Transverse colon (tissue), 4 donors: ENCODE measurements at regions not wholly inside any gene's neighbourhood (a gene's known extent, or its start where the extent isn't known, plus 50 kb on each side); places are given as distances from the start of the nearest gene placed in this dataset.

Experiments
- DNase-seq: peaks from one replicate; pipeline ENCODE4 v3.0.0-alpha.2; 2019
- H3K27ac ChIP-seq, 4 donors: fragments of 200-600 bp; sonication (generic); 2 replicates each; pipeline ENCODE4 v1.5.1; 2016 to 2018; ENCODE audit warnings: inconsistent platforms in 4 of 4
- H3K27me3 ChIP-seq: fragments of 200-600 bp; sonication (generic); 2 replicates; pipeline ENCODE4 v1.5.1; 2017; ENCODE audit warnings: inconsistent platforms
- H3K36me3 ChIP-seq, 4 donors: fragments of 200-600 bp; sonication (generic); 2 replicates each; pipeline ENCODE4 v1.5.1; 2017 to 2019; ENCODE audit warnings: inconsistent platforms in 4 of 4
- H3K4me1 ChIP-seq, 4 donors: fragments of 200-600 bp; sonication (generic); 2 replicates each; pipeline ENCODE4 v1.5.1; 2017 to 2020; ENCODE audit warnings: inconsistent platforms in 4 of 4
- H3K4me3 ChIP-seq, 4 donors: fragments of 200-600 bp; sonication (generic); 1 replicate in 1 of 4; 2 replicates in 3 of 4; pipeline versions ENCODE4 v1.5.1 to v1.6.1; 2017 to 2019; ENCODE audit warnings: inconsistent platforms in 4 of 4
- H3K9me3 ChIP-seq, 2 donors: fragments of 200-600 bp; sonication (generic); 2 replicates each; pipeline ENCODE4 v1.5.1; 2017 to 2019; ENCODE audit warnings: inconsistent platforms in 2 of 2
- EP300 ChIP-seq: sonication (generic); formaldehyde crosslinking; IDR thresholded peaks from one replicate; pipeline ENCODE4 v1.6.1; 2017; ENCODE audit warnings: antibody characterized with exemption, low read depth
- POLR2A ChIP-seq: fragments of 450-650 bp; IDR thresholded peaks from one replicate; pipeline ENCODE4 v1.6.1; 2016; ENCODE audit warnings: antibody characterized with exemption, mild to moderate bottlenecking, moderate library complexity
- POLR2AphosphoS5 ChIP-seq, 3 donors: sonication (generic); formaldehyde crosslinking; IDR thresholded peaks; one replicate each; pipeline ENCODE4 v1.6.1; 2016; ENCODE audit warnings: antibody characterized with exemption in 3 of 3
- WGBS, 2 donors: methylation state at CpG; one replicate each; pipeline ENCODE4 v1.1.5; 2018; ENCODE audit warnings: low coverage in 1 of 2; 5-methylcytosine and 5-hydroxymethylcytosine counted together
- in situ Hi-C, 4 donors: fragments of 200-750 bp; cut with MboI; loops; one replicate each; pipeline versions ENCODE4 v1.15.0 to v1.15.1; 2017; ENCODE audit warnings: low sequenced_read_pairs in 3 of 4, low pct_ligation_motif_present in 1 of 4, low pct_unique_long_range_greater_than_20kb in 1 of 4
- intact Hi-C: fragments of 100-400 bp; cut with DNase I; formaldehyde crosslinking; loops from one replicate; pipeline ENCODE4 v1.15.1; 2023; ENCODE audit warnings: low total_unique reads
- TF ChIP-seq, protein P1 (sequence below), 5 experiments: fragments of 200-600 bp in 3 of 5; fragments of 450-650 bp in 2 of 5; sonication (generic) in 3 of 5; IDR thresholded peaks; 1 replicate in 2 of 5; 2 replicates in 3 of 5; pipeline ENCODE4 v1.5.1; 2016 to 2017; ENCODE audit warnings: antibody characterized with exemption in 5 of 5, inconsistent platforms in 3 of 5, mild to moderate bottlenecking in 2 of 5, moderate library complexity in 1 of 5

DNA sequence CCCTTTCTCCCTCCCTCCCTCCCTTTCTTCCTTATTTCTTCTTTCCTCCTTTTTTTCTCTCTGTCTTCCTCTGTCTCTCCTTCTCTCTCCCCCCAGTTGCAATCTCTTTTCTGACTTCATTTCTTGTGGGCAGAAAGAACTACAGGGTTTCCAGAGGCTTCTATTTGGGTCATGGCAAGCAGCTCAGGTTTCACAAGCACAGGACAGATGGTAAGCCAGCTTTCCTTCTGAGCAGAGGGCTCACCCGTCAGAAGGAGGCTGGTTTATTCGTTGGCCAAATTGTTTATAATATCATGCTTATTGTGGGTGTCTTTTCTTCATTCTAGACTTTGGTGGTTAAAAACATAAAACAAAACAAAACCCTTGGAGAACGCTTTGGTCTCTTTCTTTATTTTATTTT lies 58.9 kb upstream of the CLMP start:
- intact Hi-C loops (no loop called here), in situ Hi-C loops (no loop called here)
- no peaks in the 10 kb centered on the region for H3K27me3 ChIP-seq
- no peaks in the 10 kb centered on the region for H3K9me3 ChIP-seq
- no peak overlapping the region for H3K27ac ChIP-seq
- H3K4me3 ChIP-seq = no peak overlapping the region
- H3K36me3 ChIP-seq = no peaks in the 10 kb centered on the region
- TF ChIP-seq EP300 = no peak
- no peak for TF ChIP-seq POLR2A
- no peak for TF ChIP-seq POLR2AphosphoS5 (IDR thresholded peaks at IDR 0.05)
- TF ChIP-seq, protein P1, sequence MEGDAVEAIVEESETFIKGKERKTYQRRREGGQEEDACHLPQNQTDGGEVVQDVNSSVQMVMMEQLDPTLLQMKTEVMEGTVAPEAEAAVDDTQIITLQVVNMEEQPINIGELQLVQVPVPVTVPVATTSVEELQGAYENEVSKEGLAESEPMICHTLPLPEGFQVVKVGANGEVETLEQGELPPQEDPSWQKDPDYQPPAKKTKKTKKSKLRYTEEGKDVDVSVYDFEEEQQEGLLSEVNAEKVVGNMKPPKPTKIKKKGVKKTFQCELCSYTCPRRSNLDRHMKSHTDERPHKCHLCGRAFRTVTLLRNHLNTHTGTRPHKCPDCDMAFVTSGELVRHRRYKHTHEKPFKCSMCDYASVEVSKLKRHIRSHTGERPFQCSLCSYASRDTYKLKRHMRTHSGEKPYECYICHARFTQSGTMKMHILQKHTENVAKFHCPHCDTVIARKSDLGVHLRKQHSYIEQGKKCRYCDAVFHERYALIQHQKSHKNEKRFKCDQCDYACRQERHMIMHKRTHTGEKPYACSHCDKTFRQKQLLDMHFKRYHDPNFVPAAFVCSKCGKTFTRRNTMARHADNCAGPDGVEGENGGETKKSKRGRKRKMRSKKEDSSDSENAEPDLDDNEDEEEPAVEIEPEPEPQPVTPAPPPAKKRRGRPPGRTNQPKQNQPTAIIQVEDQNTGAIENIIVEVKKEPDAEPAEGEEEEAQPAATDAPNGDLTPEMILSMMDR (IDR thresholded peaks at IDR 0.05) = no peak
- H3K4me1 ChIP-seq = peaks cover 0 to 7% (median 2%) of the 10 kb centered on the region in 4 donors
- no peak for DNase-seq
- 51 to 80% methylated on average over 2 to 3 of the region's 3 CpGs for WGBS, 2 donors

GRCh38 chr11:123253223-123253622 lies 58.2 kb upstream of the CLMP start:
- 80 to 89% methylated on average over 6 to 8 of the region's 8 CpGs for WGBS, 2 donors
- no peak overlapping the region for H3K4me3 ChIP-seq
- peaks cover 0 to 7% (median 2%) of the 10 kb centered on the region in 4 donors for H3K4me1 ChIP-seq
- no peaks in the 10 kb centered on the region for H3K27me3 ChIP-seq
- no peaks in the 10 kb centered on the region for H3K9me3 ChIP-seq
- no peak for DNase-seq
- in situ Hi-C loops (no loop called here), intact Hi-C loops (no loop called here)
- H3K36me3 ChIP-seq = no peaks in the 10 kb centered on the region
- no peak for TF ChIP-seq POLR2AphosphoS5 (IDR thresholded peaks at IDR 0.05)
- no peak overlapping the region for H3K27ac ChIP-seq

- in situ Hi-C loops = no loop called here
Observed at GRCh38 chr11:123251657-123252344, 56.8 kb upstream of the CLMP start.

GRCh38 chr11:123250892-123251656 lies 56.0 kb upstream of the CLMP start:
- 82 to 87% methylated on average over 6 to 11 of the region's 11 CpGs for WGBS, 2 donors
- TF ChIP-seq EP300 (no peak), POLR2AphosphoS5 (IDR thresholded peaks at IDR 0.05) (no peak), POLR2A (no peak)
- TF ChIP-seq, protein P1 (IDR thresholded peaks at IDR 0.05) = no peak
- H3K9me3 ChIP-seq = no peaks in the 10 kb centered on the region
- no peaks in the 10 kb centered on the region for H3K27me3 ChIP-seq
- intact Hi-C loops = no loop called here
- in situ Hi-C loops = no loop called here
- no peak for DNase-seq
- no peak overlapping the region for H3K4me3 ChIP-seq
- peak overlapping the region in 2 of 4 donors; percentile 5 to 21 for H3K27ac ChIP-seq
- H3K36me3 ChIP-seq = no peaks in the 10 kb centered on the region
- H3K4me1 ChIP-seq = peaks cover 0 to 11% (median 6%) of the 10 kb centered on the region in 4 donors

More at GRCh38 chr11:123251657-123252344, 56.8 kb upstream of the CLMP start:
- H3K9me3 ChIP-seq = no peaks in the 10 kb centered on the region
- H3K27me3 ChIP-seq = no peaks in the 10 kb centered on the region
- no peak for TF ChIP-seq POLR2A
- TF ChIP-seq POLR2AphosphoS5 (IDR thresholded peaks at IDR 0.05) = no peak
- TF ChIP-seq, protein P1 (IDR thresholded peaks at IDR 0.05) = no peak
- no peak for TF ChIP-seq EP300
- no peaks in the 10 kb centered on the region for H3K36me3 ChIP-seq
- intact Hi-C loops = no loop called here
- H3K27ac ChIP-seq = peak overlapping the region in 2 of 4 donors; percentile 5 to 21
- peaks cover 0 to 10% (median 5%) of the 10 kb centered on the region in 4 donors for H3K4me1 ChIP-seq
- DNase-seq = peak; percentile 39
- H3K4me3 ChIP-seq = no peak overlapping the region
- WGBS, 2 donors = 33 to 45% methylated on average over 1 to 7 of the region's 7 CpGs
